HG02763 (cell line): ENCODE measurements at regions not wholly inside any gene's neighbourhood (a gene's known extent, or its start where the extent isn't known, plus 50 kb on each side); places are given as distances from the start of the nearest gene placed in this dataset.

ENCODE experiments used
- ATAC-seq: cut with Tn5 transposase; IDR thresholded peaks from one replicate; pipeline ENCODE4 v1.9.1; 2021; ENCODE audit warnings: mild to moderate bottlenecking, moderate library complexity; ENCODE audit not compliant: unreplicated experiment

GRCh38 chr2:38427936-38428335 lies 50.9 kb upstream of the ATL2 start:
- ATAC-seq = no peak

GRCh38 chr2:38427054-38427453 lies 50.0 kb upstream of the ATL2 start:
- no peak for ATAC-seq
